NOMO-1 treated with DMSO at 0.1 percent for 48 hours (cell line): ENCODE measurements at regions not wholly inside any gene's neighbourhood (a gene's known extent, or its start where the extent isn't known, plus 50 kb on each side); places are given as distances from the start of the nearest gene placed in this dataset.
"Not testable (repeated sequence)": the region's sequence is repeated elsewhere in the genome, so short reads cannot be mapped to it uniquely, and the experiment has no call there.

Experiments used
- DNase-seq: peaks from one replicate; lab custom pipeline; 2025; ENCODE audit not compliant: unreplicated experiment; lab: John Stamatoyannopoulos, UW

- DNase-seq = no peak
These were observed 402.9 kb downstream of the TNS1 start for GRCh38 chr2:217599906-217600305.

GRCh38 chr2:217597681-217598080 is 405.1 kb downstream of the TNS1 start:
- DNase-seq = no peak

GRCh38 chr2:217597145-217597544 is 405.6 kb downstream of the TNS1 start:
- DNase-seq = no peak

GRCh38 chr2:217593732-217594131 is 409.1 kb downstream of the TNS1 start:
- peak; percentile 79 for DNase-seq

GRCh38 chr2:217588266-217588665 is 414.5 kb downstream of the TNS1 start:
- DNase-seq = no peak

GRCh38 chr2:217585362-217585761 is 417.4 kb downstream of the TNS1 start:
- DNase-seq = no peak

- DNase-seq = not testable (repeated sequence)
These were observed 422.4 kb downstream of the TNS1 start for GRCh38 chr2:217580407-217580806.

- DNase-seq = no peak
These were observed 429.2 kb downstream of the TNS1 start for GRCh38 chr2:217573571-217573970.

- DNase-seq = no peak
These were observed 432.4 kb downstream of the TNS1 start for GRCh38 chr2:217570394-217570793.

GRCh38 chr2:217568289-217568971 is 434.4 kb downstream of the TNS1 start:
- no peak for DNase-seq

GRCh38 chr2:217563565-217563964 is 439.2 kb downstream of the TNS1 start:
- DNase-seq = no peak

- DNase-seq = no peak
These were observed 439.8 kb downstream of the TNS1 start for GRCh38 chr2:217562871-217563480.

GRCh38 chr2:217559084-217559483 is 443.7 kb downstream of the TNS1 start:
- peak; percentile 10 for DNase-seq

GRCh38 chr2:217555081-217555876 is 447.5 kb downstream of the TNS1 start:
- no peak for DNase-seq

GRCh38 chr2:217553679-217554078 is 449.1 kb downstream of the TNS1 start:
- DNase-seq = no peak

GRCh38 chr2:217553202-217553601 is 449.6 kb downstream of the TNS1 start:
- DNase-seq = no peak

GRCh38 chr2:217552081-217552480 is 450.7 kb downstream of the TNS1 start:
- DNase-seq = no peak

- DNase-seq = no peak
These were observed 451.4 kb downstream of the TNS1 start for GRCh38 chr2:217551252-217551899.

- DNase-seq = no peak
These were observed 463.7 kb downstream of the TNS1 start for GRCh38 chr2:217539126-217539525.

GRCh38 chr2:217538719-217539118 is 464.1 kb downstream of the TNS1 start:
- no peak for DNase-seq

GRCh38 chr2:217535957-217536708 is 466.7 kb downstream of the TNS1 start:
- DNase-seq = no peak
